CD4-positive, alpha-beta T cell treated with Interleukin-4 for 4 hours (primary cell): ENCODE measurements at regions not wholly inside any gene's neighbourhood (a gene's known extent, or its start where the extent isn't known, plus 50 kb on each side); places are given as distances from the start of the nearest gene placed in this dataset.
A peak's percentile ranks its signal among the peaks of the same experiment; 100 is the strongest.
"Not testable (repeated sequence)": the region's sequence is repeated elsewhere in the genome, so short reads cannot be mapped to it uniquely, and the experiment has no call there.

ENCODE experiments used
- DNase-seq: peaks from one replicate; pipeline ENCODE4 v3.0.0-alpha.2; 2020

GRCh38 chr1:121519042-121519755, 334.4 kb downstream of the SRGAP2C start:
- DNase-seq, result peak; percentile 92

DNA sequence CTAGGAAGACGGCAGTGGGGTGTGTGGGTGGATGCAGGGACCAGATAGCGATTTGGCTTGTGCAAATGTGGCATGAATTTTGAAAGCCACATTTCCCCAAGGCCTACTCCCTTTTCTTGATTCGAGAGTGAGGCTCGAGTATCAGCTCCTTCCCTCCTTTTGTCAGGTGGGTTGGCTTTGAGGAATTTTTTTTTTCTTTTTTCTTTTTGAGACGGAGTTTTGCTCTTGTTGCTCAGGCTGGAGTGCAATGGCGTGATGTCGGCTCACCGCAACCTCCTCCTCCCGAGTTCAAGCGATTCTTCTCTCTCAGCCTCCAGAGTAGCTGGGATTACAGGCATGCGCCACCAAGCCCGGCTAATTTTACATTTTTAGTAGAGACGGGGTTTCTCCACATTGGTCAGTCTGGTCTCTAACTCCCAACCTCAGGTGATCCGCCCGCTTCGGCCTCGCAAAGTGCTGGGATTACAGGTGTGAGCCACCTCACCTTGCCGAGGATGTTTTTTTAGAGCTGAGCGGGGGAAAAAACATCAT, 335.0 kb downstream of the SRGAP2C start:
- not testable (repeated sequence) for DNase-seq

GRCh38 chr1:121522061-121522759, 337.4 kb downstream of the SRGAP2C start:
- DNase-seq, result no peak

DNA sequence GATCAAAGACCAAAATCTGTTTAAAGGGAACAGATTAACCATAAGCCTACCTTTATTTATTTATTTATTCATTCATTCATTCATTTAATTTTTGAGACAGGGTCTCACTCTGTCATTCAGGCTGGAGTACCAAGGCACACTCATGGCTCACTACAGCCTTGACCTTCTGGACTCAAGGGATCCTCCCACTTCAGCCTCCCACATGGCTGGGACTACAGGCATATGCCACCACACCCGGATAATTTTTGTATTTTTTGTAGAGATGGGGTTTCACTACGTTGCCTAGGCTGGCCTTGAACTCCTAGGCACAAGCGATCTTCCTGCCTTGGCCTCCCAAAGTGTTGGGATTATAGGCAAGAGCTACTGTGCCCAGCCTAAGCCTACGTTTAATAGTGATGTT, 338.3 kb downstream of the SRGAP2C start:
- not testable (repeated sequence) for DNase-seq

DNA sequence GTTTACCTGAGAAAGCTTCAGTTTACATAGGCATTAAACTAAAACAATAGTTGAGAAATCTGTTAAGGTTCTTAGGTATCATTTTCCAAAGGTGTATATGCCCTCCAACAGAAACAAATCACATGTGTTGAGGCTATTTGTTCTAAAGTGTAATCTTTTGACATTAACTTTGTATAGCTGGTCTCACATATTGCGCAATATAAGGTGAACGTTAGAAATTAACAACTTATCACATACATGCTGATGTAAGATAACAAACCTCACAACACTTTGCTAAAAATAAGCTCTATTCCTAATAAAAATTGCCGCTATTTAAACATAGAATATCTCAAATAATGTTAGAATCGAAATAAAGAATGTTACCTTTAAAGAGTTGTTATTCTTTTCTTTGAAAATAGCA, 340.6 kb downstream of the SRGAP2C start:
- no peak for DNase-seq

DNA sequence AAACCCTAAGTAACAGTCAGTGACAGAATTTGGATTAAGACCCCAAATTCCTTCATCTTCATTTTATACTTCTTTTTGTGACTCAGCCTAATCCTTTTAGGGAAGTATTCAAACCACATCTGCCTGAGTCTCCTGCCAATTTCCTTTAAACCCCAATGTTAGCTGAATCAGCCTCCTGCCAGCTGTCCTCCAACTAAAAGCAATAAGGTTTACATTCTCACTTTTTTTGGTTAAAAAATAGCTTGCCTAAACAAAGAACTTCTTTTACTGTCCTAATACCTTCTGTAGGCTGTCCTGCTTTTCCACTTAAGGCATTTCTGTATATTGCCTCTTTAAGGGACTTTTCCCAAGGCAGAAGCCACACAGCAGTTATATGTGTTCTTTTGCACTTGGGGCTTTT, 344.2 kb downstream of the SRGAP2C start:
- not testable (repeated sequence) for DNase-seq

DNA sequence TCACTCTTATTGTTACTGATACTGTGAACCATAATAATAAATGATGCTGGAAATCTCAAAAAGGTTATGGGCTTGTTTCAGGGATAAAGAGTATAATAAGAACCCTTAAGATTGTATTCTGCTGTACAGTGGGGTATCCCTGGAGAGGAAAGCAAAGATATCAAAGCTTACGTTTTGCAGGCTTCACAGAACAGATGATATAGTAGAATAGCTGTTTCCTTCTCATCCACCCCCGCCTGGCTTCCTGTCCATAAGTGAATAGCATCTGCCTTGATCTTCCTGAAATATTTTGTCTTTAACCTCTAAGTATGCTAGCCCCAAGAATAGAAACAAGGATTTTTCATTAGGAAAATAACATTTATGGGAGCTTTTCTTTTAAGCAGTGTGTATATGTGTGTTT, 345.3 kb downstream of the SRGAP2C start:
- not testable (repeated sequence) for DNase-seq

GRCh38 chr1:121531747-121532146, 347.0 kb downstream of the SRGAP2C start:
- not testable (repeated sequence) for DNase-seq

DNA sequence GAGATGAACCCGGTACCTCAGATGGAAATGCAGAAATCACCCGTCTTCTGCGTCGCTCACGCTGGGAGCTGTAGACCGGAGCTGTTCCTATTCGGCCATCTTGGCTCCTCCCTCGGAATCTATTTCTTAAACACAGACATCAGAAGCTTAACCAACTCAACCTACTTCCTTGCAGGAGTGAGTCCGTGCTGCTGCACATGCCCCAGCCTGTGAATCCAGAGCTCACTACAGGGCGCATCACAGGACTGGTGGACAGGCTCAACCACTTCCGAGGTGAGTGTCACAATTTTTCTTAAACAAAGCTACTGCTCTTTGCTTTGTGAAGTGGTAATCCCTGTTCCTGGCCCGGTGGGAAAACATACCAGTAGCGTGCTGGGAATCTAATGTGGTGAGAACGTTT, 353.4 kb downstream of the SRGAP2C start:
- DNase-seq, result not testable (repeated sequence)

- no peak for DNase-seq
Measured at GRCh38 chr1:121538943-121539575, 354.3 kb downstream of the SRGAP2C start.

GRCh38 chr1:121543988-121544387, 359.2 kb downstream of the SRGAP2C start:
- DNase-seq, result not testable (repeated sequence)

DNA sequence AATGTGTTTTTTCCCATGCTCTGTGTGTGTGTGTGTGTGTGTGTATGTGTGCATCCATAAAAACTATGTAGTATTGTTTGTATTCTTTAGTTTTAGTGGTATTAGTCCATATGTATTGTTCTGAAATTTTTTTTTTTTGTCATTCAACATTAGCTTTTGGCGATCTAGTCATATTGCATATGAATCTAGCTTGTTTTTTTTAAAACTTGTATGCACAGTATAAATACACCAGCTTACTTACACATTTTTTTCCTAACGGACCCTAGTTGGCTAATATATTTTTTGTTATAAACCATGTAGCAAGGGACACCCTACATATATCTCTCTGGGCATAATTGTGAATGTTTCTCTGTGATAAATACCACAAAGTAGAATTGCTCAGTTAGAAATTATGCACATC, 359.7 kb downstream of the SRGAP2C start:
- no peak for DNase-seq

- DNase-seq, result not testable (repeated sequence)
Measured at GRCh38 chr1:121545899-121546298, 361.1 kb downstream of the SRGAP2C start.

DNA sequence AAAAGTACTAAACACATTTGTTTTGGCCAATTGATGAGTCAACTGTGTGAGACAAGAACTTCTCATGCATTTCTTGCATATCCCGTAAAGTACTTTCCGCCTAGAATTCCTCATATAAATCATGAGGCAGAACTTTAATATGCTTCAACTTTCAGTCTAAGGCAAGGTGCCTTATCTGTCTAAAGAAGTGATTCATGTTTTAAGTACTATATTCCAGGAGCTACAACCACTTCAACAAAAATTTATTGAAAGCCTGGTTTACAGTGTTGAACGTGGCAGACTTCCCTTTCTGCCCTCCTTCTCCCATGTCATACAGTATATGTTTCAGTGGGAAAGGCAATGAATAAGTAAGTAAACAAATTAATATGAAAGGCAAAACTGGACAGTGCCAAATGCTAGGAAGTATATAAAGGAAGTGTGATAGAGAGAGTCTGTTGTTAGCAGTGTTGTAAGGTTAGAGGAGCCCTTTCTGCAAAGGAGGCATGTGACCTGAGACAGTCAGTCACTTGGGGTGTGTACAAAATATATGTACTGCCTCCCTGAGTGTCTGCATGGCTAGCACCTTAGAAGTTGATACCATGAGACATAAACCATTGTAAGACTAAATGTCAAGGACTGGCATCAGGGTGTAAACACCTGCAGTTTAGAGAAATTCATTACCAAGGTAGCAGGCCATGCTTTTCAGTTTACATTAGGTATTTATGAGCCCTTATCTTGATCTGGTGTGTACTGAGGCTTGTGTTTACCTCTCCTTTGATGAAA, 362.2 kb downstream of the SRGAP2C start:
- peak; percentile 18 for DNase-seq

- DNase-seq, result not testable (repeated sequence)
Measured at GRCh38 chr1:121547726-121548125, 363.0 kb downstream of the SRGAP2C start.

GRCh38 chr1:121550817-121551216, 366.0 kb downstream of the SRGAP2C start:
- not testable (repeated sequence) for DNase-seq

DNA sequence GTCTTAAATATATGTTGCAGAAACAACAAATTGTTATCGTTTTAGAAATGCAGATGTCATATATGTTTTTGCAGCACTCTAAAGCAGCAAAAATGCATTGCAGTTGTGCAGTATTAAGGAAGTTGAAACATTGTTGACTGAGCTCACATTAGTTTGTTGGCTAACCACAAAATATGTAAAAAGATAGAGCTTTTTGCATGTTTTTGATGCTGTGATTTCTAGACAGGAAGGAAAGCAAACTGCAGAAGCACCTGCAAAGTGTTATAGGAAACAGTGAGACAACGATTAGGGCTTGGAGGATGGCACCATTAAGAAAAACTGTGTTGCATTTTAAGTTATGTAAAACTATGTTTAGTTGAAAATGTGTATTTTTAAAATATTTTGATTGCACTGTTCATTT, 366.7 kb downstream of the SRGAP2C start:
- DNase-seq, result peak; percentile 69

- DNase-seq, result not testable (repeated sequence)
Measured at GRCh38 chr1:121556560-121556959, 371.8 kb downstream of the SRGAP2C start.

GRCh38 chr1:121558034-121558433, 373.3 kb downstream of the SRGAP2C start:
- not testable (repeated sequence) for DNase-seq

GRCh38 chr1:121558514-121558913, 373.7 kb downstream of the SRGAP2C start:
- no peak for DNase-seq

- DNase-seq, result no peak
Measured at GRCh38 chr1:121566346-121566745, 381.6 kb downstream of the SRGAP2C start.

DNA sequence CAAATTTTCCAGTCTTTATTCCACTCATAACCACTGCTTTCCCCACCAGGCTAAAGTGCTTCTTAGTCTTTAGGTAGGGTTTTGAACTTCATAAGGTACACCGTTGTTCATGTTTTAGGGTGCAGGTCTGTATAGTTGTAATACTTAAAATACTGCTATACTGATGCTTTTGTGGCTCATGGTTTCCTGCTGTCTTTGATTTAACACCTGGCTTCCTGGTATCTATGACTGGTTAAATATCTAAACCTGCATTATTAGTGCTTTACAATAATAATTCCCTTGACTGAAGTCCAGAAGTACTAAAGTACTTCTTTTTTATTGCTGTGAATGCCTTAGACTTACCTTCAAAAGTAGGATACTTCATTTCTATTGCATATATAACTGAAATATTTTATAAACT, 384.7 kb downstream of the SRGAP2C start:
- DNase-seq, result no peak
